HUES6 (cell line): ENCODE measurements at regions not wholly inside any gene's neighbourhood (a gene's known extent, or its start where the extent isn't known, plus 50 kb on each side); places are given as distances from the start of the nearest gene placed in this dataset.

Experiments used
- H3K27ac ChIP-seq: 2 replicates; pipeline ENCODE4 v1.7.0; 2013; ENCODE audit warnings: low read depth, mild to moderate bottlenecking, low read length, inconsistent platforms
- H3K27me3 ChIP-seq: 2 replicates; pipeline ENCODE4 v1.6.1; 2013; ENCODE audit warnings: low read length; ENCODE audit not compliant: control insufficient read depth, insufficient read depth
- H3K36me3 ChIP-seq: 2 replicates; pipeline ENCODE4 v1.6.1; 2013; ENCODE audit warnings: low read length; ENCODE audit not compliant: control insufficient read depth, insufficient read depth
- H3K4me1 ChIP-seq: 2 replicates; pipeline ENCODE4 v1.6.1; 2013; ENCODE audit warnings: low read length; ENCODE audit not compliant: control insufficient read depth, insufficient read depth
- H3K4me3 ChIP-seq: 2 replicates; pipeline ENCODE4 v1.5.1; 2013; ENCODE audit warnings: low read depth, low read length
- H3K9ac ChIP-seq: one replicate; pipeline ENCODE4 v1.6.1; 2013; ENCODE audit warnings: mild to moderate bottlenecking, low read length
- H3K9me3 ChIP-seq: 2 replicates; pipeline ENCODE4 v1.6.1; 2013; ENCODE audit warnings: low read depth, low read length; ENCODE audit not compliant: control insufficient read depth, insufficient read depth

DNA sequence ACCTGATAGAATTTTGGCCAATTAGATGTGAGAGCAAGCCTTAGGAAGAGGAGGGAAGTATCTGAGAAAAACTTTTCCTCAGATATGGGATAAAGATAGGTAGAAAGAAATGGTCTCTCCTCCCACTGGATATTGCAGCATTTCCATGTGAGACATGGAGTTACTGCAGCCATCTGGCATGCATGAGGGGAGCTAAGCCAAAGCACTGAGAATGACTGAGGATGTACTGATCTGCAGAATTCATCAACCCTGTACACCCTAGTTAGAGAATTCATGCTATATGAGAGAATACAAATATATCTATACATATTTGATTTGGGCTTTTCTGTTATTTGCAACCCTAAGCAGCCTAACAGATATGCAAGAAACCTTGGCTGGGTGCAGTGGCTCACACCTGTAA lies 52.5 kb upstream of the RPL34 start:
- no peaks in the 10 kb centered on the region for H3K27me3 ChIP-seq
- H3K27ac ChIP-seq: no peak overlapping the region
- no peaks in the 10 kb centered on the region for H3K9me3 ChIP-seq
- H3K9ac ChIP-seq: no peak overlapping the region
- H3K36me3 ChIP-seq: no peaks in the 10 kb centered on the region
- no peak overlapping the region for H3K4me3 ChIP-seq
- no peaks in the 10 kb centered on the region for H3K4me1 ChIP-seq

DNA sequence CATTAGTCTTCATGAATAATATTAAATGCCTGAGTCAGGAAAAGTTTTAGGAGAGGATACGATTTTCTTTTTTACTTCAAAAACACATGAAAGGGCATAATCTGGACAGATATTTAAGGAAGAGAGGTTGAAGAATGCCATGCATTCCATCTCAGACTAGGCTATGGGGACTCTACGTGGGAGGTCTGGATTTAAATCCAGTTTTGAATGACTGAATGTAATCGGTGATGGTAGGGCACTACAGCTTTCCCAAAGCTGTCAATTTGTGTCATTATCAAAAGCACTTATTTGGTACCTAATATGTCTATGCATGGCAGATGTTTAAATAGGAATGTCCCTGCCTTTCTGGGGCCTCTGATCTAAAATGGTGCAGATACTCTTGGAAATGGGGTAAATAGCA lies 59.3 kb upstream of the RPL34 start:
- Histone ChIP-seq H3K36me3 (no peaks in the 10 kb centered on the region), H3K4me1 (peaks cover 7% of the 10 kb centered on the region; the same call in 1 of the 2 replicates), H3K9ac (no peak overlapping the region), H3K27me3 (no peaks in the 10 kb centered on the region), H3K27ac (no peak overlapping the region), H3K9me3 (no peaks in the 10 kb centered on the region), H3K4me3 (no peak overlapping the region)

GRCh38 chr4:108560616-108561015 lies 59.8 kb upstream of the RPL34 start:
- Histone ChIP-seq H3K36me3 (no peaks in the 10 kb centered on the region), H3K27ac (peak overlapping the region; percentile 57; the same call in 1 of the 2 replicates), H3K9me3 (no peaks in the 10 kb centered on the region), H3K4me1 (peaks cover 7% of the 10 kb centered on the region; the same call in 1 of the 2 replicates), H3K9ac (no peak overlapping the region), H3K4me3 (no peak overlapping the region), H3K27me3 (no peaks in the 10 kb centered on the region)

- Histone ChIP-seq H3K4me3 (no peak overlapping the region), H3K36me3 (no peaks in the 10 kb centered on the region), H3K4me1 (peaks cover 7% of the 10 kb centered on the region; the same call in 1 of the 2 replicates), H3K27me3 (no peaks in the 10 kb centered on the region), H3K9me3 (no peaks in the 10 kb centered on the region), H3K27ac (no peak overlapping the region), H3K9ac (no peak overlapping the region)
Observed at GRCh38 chr4:108559911-108560310, 60.5 kb upstream of the RPL34 start.

DNA sequence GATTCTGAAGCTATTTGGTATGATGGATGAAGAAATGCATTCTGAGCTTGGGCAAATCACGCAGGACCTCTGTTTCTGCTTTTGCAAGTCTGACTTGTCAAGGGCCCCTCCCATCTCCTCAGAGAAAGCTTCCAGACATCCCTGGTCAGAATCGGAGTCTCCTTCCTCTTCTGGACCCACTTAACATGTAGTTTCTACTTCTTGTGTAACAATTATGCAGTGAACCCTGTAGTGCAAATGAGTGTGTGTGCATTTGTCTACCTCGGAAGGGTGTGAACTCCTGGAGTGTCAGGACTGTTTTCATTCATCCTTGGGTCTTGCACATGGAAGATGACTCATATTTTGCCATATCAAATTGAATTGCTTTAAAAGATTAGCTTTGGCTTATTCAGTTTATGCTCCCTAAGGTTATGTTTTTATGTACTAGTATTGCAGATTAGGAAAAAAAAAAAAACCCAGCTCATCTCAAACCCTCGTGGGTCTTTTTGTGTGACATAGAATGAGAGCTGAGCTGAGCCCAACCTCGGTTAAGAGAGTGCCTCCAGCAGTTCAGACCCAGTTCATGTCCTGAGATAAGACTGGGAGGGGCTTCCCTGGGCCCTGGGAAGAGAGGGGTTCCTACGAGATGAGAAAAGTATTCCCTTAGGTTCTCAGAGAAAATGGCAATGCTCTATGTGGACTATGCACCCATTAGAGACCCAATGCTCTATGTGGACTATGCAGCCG lies 61.1 kb upstream of the RPL34 start:
- Histone ChIP-seq H3K36me3 (no peaks in the 10 kb centered on the region), H3K9me3 (no peaks in the 10 kb centered on the region), H3K27me3 (no peaks in the 10 kb centered on the region), H3K9ac (no peak overlapping the region), H3K27ac (no peak overlapping the region), H3K4me1 (peaks cover 7% of the 10 kb centered on the region; the same call in 1 of the 2 replicates), H3K4me3 (no peak overlapping the region)

GRCh38 chr4:108556588-108557200 lies 63.7 kb upstream of the RPL34 start:
- H3K27me3 ChIP-seq: no peaks in the 10 kb centered on the region
- H3K4me1 ChIP-seq: peaks cover 7% of the 10 kb centered on the region; the same call in 1 of the 2 replicates
- no peak overlapping the region for H3K4me3 ChIP-seq
- no peaks in the 10 kb centered on the region for H3K9me3 ChIP-seq
- no peak overlapping the region for H3K27ac ChIP-seq
- H3K36me3 ChIP-seq: no peaks in the 10 kb centered on the region
- H3K9ac ChIP-seq: no peak overlapping the region

DNA sequence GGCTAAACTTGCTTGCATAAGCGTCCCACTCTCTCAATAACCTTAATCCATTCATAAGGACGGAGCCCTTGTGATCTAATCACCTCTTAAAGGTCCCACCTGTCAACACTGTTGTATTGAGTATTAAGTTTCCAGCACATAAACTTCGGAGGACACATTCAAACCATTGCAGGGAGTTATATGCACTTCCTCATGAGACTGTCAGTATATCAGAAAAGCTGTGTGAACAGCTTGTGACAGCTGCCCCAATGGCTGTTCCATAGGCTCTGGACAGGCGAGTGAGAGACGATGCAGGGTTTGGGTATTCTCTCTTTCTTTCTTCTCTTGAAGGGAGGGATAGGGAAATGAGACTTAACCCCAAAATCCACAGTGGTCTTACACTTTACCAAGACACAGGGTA lies 64.2 kb upstream of the RPL34 start:
- Histone ChIP-seq H3K4me1 (peaks cover 7% of the 10 kb centered on the region; the same call in 1 of the 2 replicates), H3K36me3 (no peaks in the 10 kb centered on the region), H3K27ac (no peak overlapping the region), H3K9ac (no peak overlapping the region), H3K4me3 (no peak overlapping the region), H3K9me3 (no peaks in the 10 kb centered on the region), H3K27me3 (no peaks in the 10 kb centered on the region)

- no peak overlapping the region for H3K9ac ChIP-seq
- peaks cover 3% of the 10 kb centered on the region; the same call in 1 of the 2 replicates for H3K4me1 ChIP-seq
- no peaks in the 10 kb centered on the region for H3K36me3 ChIP-seq
- no peaks in the 10 kb centered on the region for H3K9me3 ChIP-seq
- no peak overlapping the region for H3K27ac ChIP-seq
- H3K27me3 ChIP-seq: no peaks in the 10 kb centered on the region
- no peak overlapping the region for H3K4me3 ChIP-seq
Observed at GRCh38 chr4:108555701-108556100, 64.7 kb upstream of the RPL34 start.

- Histone ChIP-seq H3K4me3 (no peak overlapping the region), H3K27ac (no peak overlapping the region), H3K9me3 (peaks cover 7% of the 10 kb centered on the region; the same call in 1 of the 2 replicates), H3K27me3 (no peaks in the 10 kb centered on the region), H3K9ac (no peak overlapping the region), H3K4me1 (no peaks in the 10 kb centered on the region), H3K36me3 (no peaks in the 10 kb centered on the region)
Observed at GRCh38 chr4:108547682-108548081, 72.7 kb upstream of the RPL34 start.

DNA sequence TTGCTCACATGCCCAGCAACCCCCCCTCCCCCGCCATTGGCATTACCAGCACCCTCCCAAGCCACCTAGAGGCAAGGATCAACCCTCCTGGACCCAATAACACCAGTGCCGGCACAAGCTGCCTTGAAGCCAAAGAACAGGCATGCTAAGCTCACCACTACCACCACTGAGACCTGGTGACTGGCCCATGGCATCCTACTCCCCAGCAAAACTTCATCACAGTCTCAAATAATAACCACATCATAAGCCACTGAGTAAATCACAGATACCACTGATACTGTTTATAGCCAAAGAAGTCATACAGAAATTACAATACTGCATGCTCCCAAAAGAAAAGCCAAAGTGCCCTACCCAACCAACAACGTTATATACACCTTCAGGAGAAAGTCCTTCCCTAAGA lies 73.6 kb upstream of the RPL34 start:
- Histone ChIP-seq H3K4me1 (no peaks in the 10 kb centered on the region), H3K27ac (no peak overlapping the region), H3K9me3 (peaks cover 7% of the 10 kb centered on the region; the same call in 1 of the 2 replicates), H3K4me3 (no peak overlapping the region), H3K9ac (no peak overlapping the region), H3K36me3 (no peaks in the 10 kb centered on the region), H3K27me3 (no peaks in the 10 kb centered on the region)

DNA sequence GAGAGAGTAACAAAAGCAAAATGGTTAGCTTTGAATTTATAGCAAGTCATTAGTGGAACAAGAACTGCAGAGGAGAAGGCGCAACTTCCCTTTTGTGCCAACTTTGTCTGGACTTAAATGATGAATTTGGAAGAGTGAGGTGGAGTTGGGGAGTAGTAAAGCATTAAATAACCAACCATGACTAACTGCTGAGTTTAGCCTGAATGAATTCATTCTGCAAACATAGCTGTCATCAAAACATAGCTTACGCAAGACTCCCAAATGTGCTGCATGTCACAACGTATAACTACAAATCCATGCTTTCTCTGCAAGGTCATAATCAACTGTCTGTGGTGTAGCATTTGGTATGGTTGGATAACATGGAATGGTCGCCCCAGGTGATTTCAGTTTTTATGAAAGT lies 75.9 kb upstream of the RPL34 start:
- no peaks in the 10 kb centered on the region for H3K27me3 ChIP-seq
- no peaks in the 10 kb centered on the region for H3K4me1 ChIP-seq
- H3K27ac ChIP-seq: no peak overlapping the region
- no peak overlapping the region for H3K9ac ChIP-seq
- H3K36me3 ChIP-seq: no peaks in the 10 kb centered on the region
- peaks cover 7% of the 10 kb centered on the region; the same call in 1 of the 2 replicates for H3K9me3 ChIP-seq
- H3K4me3 ChIP-seq: no peak overlapping the region
